Suprapubic skin (tissue), 4 donors: ENCODE measurements at regions not wholly inside any gene's neighbourhood (a gene's known extent, or its start where the extent isn't known, plus 50 kb on each side); places are given as distances from the start of the nearest gene placed in this dataset.
"Not testable (repeated sequence)": the region's sequence is repeated elsewhere in the genome, so short reads cannot be mapped to it uniquely, and the experiment has no call there.

ENCODE experiments used
- DNase-seq, 2 donors: peaks; one replicate each; pipeline ENCODE4 v3.0.0-alpha.2; 2019; ENCODE audit warnings: low spot score in 2 of 2
- H3K27ac ChIP-seq: fragments of 200-600 bp; sonication (generic); one replicate; pipeline ENCODE4 v1.5.1; 2019
- H3K27me3 ChIP-seq: fragments of 200-600 bp; sonication (generic); one replicate; pipeline ENCODE4 v1.5.1; 2019
- H3K36me3 ChIP-seq: fragments of 200-600 bp; sonication (generic); one replicate; pipeline ENCODE4 v1.5.1; 2019
- H3K4me1 ChIP-seq: fragments of 200-600 bp; sonication (generic); one replicate; pipeline ENCODE4 v1.5.1; 2019
- H3K4me3 ChIP-seq: fragments of 200-600 bp; sonication (generic); one replicate; pipeline ENCODE4 v1.5.1; 2019; ENCODE audit warnings: mild to moderate bottlenecking
- H3K9me3 ChIP-seq: fragments of 200-600 bp; sonication (generic); one replicate; pipeline ENCODE4 v1.5.1; 2019
- EP300 ChIP-seq: sonication (generic); formaldehyde crosslinking; IDR thresholded peaks from one replicate; pipeline ENCODE4 v1.6.1; 2017; ENCODE audit warnings: antibody characterized with exemption
- POLR2A ChIP-seq, 2 donors: fragments of 450-650 bp; IDR thresholded peaks; one replicate each; pipeline ENCODE4 v1.6.1; 2017; ENCODE audit warnings: antibody characterized with exemption in 2 of 2, mild to moderate bottlenecking in 2 of 2, moderate library complexity in 2 of 2
- POLR2AphosphoS5 ChIP-seq, 3 donors: sonication (generic); formaldehyde crosslinking; IDR thresholded peaks; one replicate each; pipeline ENCODE4 v1.6.1; 2017; ENCODE audit warnings: antibody characterized with exemption in 3 of 3
- WGBS: methylation state at CpG from one replicate; pipeline ENCODE4 v1.1.5; 2018; 5-methylcytosine and 5-hydroxymethylcytosine counted together
- TF ChIP-seq, protein P1 (sequence below), 2 donors: fragments of 200-600 bp in 1 of 2; fragments of 450-650 bp in 1 of 2; sonication (generic) in 1 of 2; IDR thresholded peaks; one replicate each; pipeline ENCODE4 v1.5.1; 2016 to 2019; ENCODE audit warnings: antibody characterized with exemption in 2 of 2, mild to moderate bottlenecking in 1 of 2, moderate library complexity in 1 of 2

- no peak for DNase-seq
- H3K36me3 ChIP-seq: no peaks in the 10 kb centered on the region
- 72% methylated on average over 4 of the region's 4 CpGs for WGBS
- H3K27me3 ChIP-seq: peaks cover 15% of the 10 kb centered on the region
- H3K4me1 ChIP-seq: peaks cover 2% of the 10 kb centered on the region
- H3K4me3 ChIP-seq: no peak overlapping the region
- TF ChIP-seq EP300 (no peak), POLR2A (IDR thresholded peaks at IDR 0.05) (no peak), POLR2AphosphoS5 (IDR thresholded peaks at IDR 0.05) (no peak)
- TF ChIP-seq, protein P1, sequence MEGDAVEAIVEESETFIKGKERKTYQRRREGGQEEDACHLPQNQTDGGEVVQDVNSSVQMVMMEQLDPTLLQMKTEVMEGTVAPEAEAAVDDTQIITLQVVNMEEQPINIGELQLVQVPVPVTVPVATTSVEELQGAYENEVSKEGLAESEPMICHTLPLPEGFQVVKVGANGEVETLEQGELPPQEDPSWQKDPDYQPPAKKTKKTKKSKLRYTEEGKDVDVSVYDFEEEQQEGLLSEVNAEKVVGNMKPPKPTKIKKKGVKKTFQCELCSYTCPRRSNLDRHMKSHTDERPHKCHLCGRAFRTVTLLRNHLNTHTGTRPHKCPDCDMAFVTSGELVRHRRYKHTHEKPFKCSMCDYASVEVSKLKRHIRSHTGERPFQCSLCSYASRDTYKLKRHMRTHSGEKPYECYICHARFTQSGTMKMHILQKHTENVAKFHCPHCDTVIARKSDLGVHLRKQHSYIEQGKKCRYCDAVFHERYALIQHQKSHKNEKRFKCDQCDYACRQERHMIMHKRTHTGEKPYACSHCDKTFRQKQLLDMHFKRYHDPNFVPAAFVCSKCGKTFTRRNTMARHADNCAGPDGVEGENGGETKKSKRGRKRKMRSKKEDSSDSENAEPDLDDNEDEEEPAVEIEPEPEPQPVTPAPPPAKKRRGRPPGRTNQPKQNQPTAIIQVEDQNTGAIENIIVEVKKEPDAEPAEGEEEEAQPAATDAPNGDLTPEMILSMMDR (IDR thresholded peaks at IDR 0.05): no peak
- H3K27ac ChIP-seq: no peak overlapping the region
- no peaks in the 10 kb centered on the region for H3K9me3 ChIP-seq
These were observed 271.0 kb downstream of the AACS start for GRCh38 chr12:125336246-125336645.

- peaks cover 10% of the 10 kb centered on the region for H3K27me3 ChIP-seq
- 37% methylated on average over 5 of the region's 5 CpGs for WGBS
- no peak for DNase-seq
- H3K27ac ChIP-seq: no peak overlapping the region
- no peaks in the 10 kb centered on the region for H3K9me3 ChIP-seq
- no peak for TF ChIP-seq EP300
- TF ChIP-seq POLR2A (IDR thresholded peaks at IDR 0.05): no peak
- no peak for TF ChIP-seq POLR2AphosphoS5 (IDR thresholded peaks at IDR 0.05)
- TF ChIP-seq, protein P1 (IDR thresholded peaks at IDR 0.05): no peak
- H3K4me1 ChIP-seq: no peaks in the 10 kb centered on the region
- H3K36me3 ChIP-seq: no peaks in the 10 kb centered on the region
- no peak overlapping the region for H3K4me3 ChIP-seq
These were observed 275.6 kb downstream of the AACS start for GRCh38 chr12:125340791-125341190.

DNA sequence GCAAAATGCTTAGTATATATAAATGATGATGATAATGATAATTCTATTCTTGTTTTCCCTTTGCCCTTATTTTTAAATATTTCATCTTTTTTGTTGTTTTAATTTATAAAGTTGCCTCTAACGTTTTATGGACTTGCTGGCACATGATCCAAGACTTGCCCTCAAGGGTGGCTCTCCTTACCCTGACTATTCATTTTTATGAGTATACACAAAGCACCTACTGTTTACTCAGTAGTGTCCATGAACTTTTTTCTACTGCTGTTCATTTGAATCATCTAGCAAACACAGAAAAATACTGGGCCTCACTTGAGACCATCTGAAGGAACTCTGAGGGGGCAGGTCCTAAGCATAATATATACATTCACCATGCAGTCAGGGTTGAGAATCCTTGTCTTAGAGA lies 276.2 kb downstream of the AACS start:
- 36% methylated on average over 1 of the region's 1 CpG for WGBS
- H3K4me1 ChIP-seq: no peaks in the 10 kb centered on the region
- DNase-seq: no peak
- TF ChIP-seq POLR2AphosphoS5 (IDR thresholded peaks at IDR 0.05) (no peak), EP300 (no peak)
- TF ChIP-seq, protein P1 (IDR thresholded peaks at IDR 0.05): no peak
- H3K27ac ChIP-seq: no peak overlapping the region
- peaks cover 10% of the 10 kb centered on the region for H3K27me3 ChIP-seq
- no peak overlapping the region for H3K4me3 ChIP-seq
- H3K36me3 ChIP-seq: no peaks in the 10 kb centered on the region
- no peaks in the 10 kb centered on the region for H3K9me3 ChIP-seq

GRCh38 chr12:125343649-125344048 lies 278.4 kb downstream of the AACS start:
- no peaks in the 10 kb centered on the region for H3K36me3 ChIP-seq
- TF ChIP-seq POLR2A (IDR thresholded peaks at IDR 0.05): no peak
- no peak for TF ChIP-seq EP300
- TF ChIP-seq, protein P1 (IDR thresholded peaks at IDR 0.05): no peak
- TF ChIP-seq POLR2AphosphoS5 (IDR thresholded peaks at IDR 0.05): no peak
- H3K27me3 ChIP-seq: peaks cover 4% of the 10 kb centered on the region
- no peak overlapping the region for H3K4me3 ChIP-seq
- 84% methylated on average over 3 of the region's 3 CpGs for WGBS
- no peaks in the 10 kb centered on the region for H3K9me3 ChIP-seq
- no peak for DNase-seq
- no peaks in the 10 kb centered on the region for H3K4me1 ChIP-seq
- H3K27ac ChIP-seq: no peak overlapping the region

- Histone ChIP-seq H3K9me3 (no peaks in the 10 kb centered on the region), H3K4me1 (no peaks in the 10 kb centered on the region), H3K27ac (no peak overlapping the region), H3K36me3 (no peaks in the 10 kb centered on the region), H3K4me3 (no peak overlapping the region), H3K27me3 (no peaks in the 10 kb centered on the region)
- DNase-seq: no peak
- TF ChIP-seq POLR2A (IDR thresholded peaks at IDR 0.05) (no peak), EP300 (no peak), POLR2AphosphoS5 (IDR thresholded peaks at IDR 0.05) (no peak)
- WGBS: 19% methylated on average over 4 of the region's 4 CpGs
These were observed 281.1 kb downstream of the AACS start for GRCh38 chr12:125346362-125346761.

GRCh38 chr12:125351788-125352187 lies 286.6 kb downstream of the AACS start:
- Histone ChIP-seq H3K27ac (no peak overlapping the region), H3K4me1 (no peaks in the 10 kb centered on the region), H3K27me3 (no peaks in the 10 kb centered on the region), H3K4me3 (no peak overlapping the region), H3K36me3 (no peaks in the 10 kb centered on the region), H3K9me3 (peaks cover 8% of the 10 kb centered on the region)
- no peak for TF ChIP-seq EP300
- TF ChIP-seq, protein P1 (IDR thresholded peaks at IDR 0.05): no peak
- TF ChIP-seq POLR2A (IDR thresholded peaks at IDR 0.05): no peak
- TF ChIP-seq POLR2AphosphoS5 (IDR thresholded peaks at IDR 0.05): no peak
- DNase-seq: no peak
- 72% methylated on average over 2 of the region's 2 CpGs for WGBS

DNA sequence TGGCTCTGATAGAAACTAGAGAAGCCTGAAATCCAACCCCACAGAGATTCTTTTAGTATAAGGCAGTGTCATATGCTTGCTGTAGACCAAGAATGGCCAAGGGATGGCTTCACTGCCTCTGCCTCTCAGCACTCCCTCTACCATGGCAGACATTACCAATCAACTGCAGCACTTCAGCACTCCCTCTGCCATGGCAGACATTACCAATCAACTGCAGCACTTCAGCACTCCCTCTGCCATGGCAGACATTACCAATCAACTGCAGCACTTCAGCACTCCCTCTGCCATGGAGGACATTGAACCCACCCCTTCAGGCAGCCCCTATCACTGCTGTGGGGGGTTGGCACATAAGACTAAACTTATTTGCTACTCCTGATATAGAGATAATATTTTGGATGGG lies 287.8 kb downstream of the AACS start:
- not testable (repeated sequence) for H3K27me3 ChIP-seq, H3K4me1 ChIP-seq

More for the DNA sequence above, 287.8 kb downstream of the AACS start:
- not testable (repeated sequence) for H3K27ac ChIP-seq, DNase-seq, H3K4me3 ChIP-seq, H3K9me3 ChIP-seq, H3K36me3 ChIP-seq
